ENCODE measurements at regions not wholly inside any gene's neighbourhood (a gene's known extent, or its start where the extent isn't known, plus 50 kb on each side); places are given as distances from the start of the nearest gene placed in this dataset.

DNA sequence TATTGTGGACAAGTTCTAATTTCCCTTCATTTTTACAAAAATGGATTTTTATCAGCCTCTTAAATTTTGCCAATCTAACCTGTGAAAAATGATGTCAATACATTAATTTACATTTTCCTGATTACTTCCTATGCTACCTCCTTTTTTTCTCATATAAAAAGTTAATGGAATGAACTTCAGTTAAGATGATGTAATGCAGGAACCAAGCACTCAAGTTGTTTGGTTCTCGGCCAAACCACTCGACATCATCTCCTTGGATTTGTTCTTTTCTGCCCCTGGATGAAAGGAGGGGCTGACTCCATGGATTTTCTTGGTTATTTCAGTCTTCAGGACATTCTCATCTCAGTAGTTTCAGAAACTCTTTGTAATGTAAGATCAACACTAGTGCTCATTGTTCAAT is 253.1 kb upstream of the NXPH2 start:
- Histone ChIP-seq H3K36me3 (ENCODE audit: control insufficient read depth in 2 of 2, insufficient read depth in 2 of 2, low read length in 1 of 2) (no peaks in the 10 kb centered on the region), H3K4me1 (ENCODE audit: control insufficient read depth in 2 of 2, insufficient read depth in 2 of 2, low read length in 2 of 2) (no peaks in the 10 kb centered on the region), H3K4me3 (ENCODE audit: low read length in 2 of 2) (no peak overlapping the region), H3K27me3 (ENCODE audit: control insufficient read depth in 2 of 2, insufficient read depth in 1 of 2, low read length in 1 of 2) (no peaks in the 10 kb centered on the region), H3K9me3 (ENCODE audit: control insufficient read depth in 2 of 2, insufficient read depth in 1 of 2, low read length in 1 of 2) (no peaks in the 10 kb centered on the region), H3K27ac (ENCODE audit: low read depth in 1 of 2, low read length in 1 of 2) (no peak overlapping the region)
- WGBS = 78% methylated on average over 2 of the region's 2 CpGs
- no peak for DNase-seq (ENCODE audit: low read depth in 6 of 9, low spot score in 9 of 9)

- Histone ChIP-seq H3K27ac (ENCODE audit: low read depth in 1 of 2, low read length in 1 of 2) (no peak overlapping the region), H3K4me1 (ENCODE audit: control insufficient read depth in 2 of 2, insufficient read depth in 2 of 2, low read length in 2 of 2) (no peaks in the 10 kb centered on the region), H3K27me3 (ENCODE audit: control insufficient read depth in 2 of 2, insufficient read depth in 1 of 2, low read length in 1 of 2) (no peaks in the 10 kb centered on the region), H3K9me3 (ENCODE audit: control insufficient read depth in 2 of 2, insufficient read depth in 1 of 2, low read length in 1 of 2) (no peaks in the 10 kb centered on the region), H3K4me3 (ENCODE audit: low read length in 2 of 2) (no peak overlapping the region), H3K36me3 (ENCODE audit: control insufficient read depth in 2 of 2, insufficient read depth in 2 of 2, low read length in 1 of 2) (no peaks in the 10 kb centered on the region)
- DNase-seq (ENCODE audit: low read depth in 6 of 9, low spot score in 9 of 9) = no peak
Observed at GRCh38 chr2:139031722-139032121, 251.5 kb upstream of the NXPH2 start.

- no peaks in the 10 kb centered on the region for H3K36me3 ChIP-seq (ENCODE audit: control insufficient read depth in 2 of 2, insufficient read depth in 2 of 2, low read length in 1 of 2)
- WGBS = 78% methylated on average over 1 of the region's 1 CpG
- DNase-seq (ENCODE audit: low read depth in 6 of 9, low spot score in 9 of 9) = no peak
- no peaks in the 10 kb centered on the region for H3K27me3 ChIP-seq (ENCODE audit: control insufficient read depth in 2 of 2, insufficient read depth in 1 of 2, low read length in 1 of 2)
- H3K27ac ChIP-seq (ENCODE audit: low read depth in 1 of 2, low read length in 1 of 2) = no peak overlapping the region
- no peak overlapping the region for H3K4me3 ChIP-seq (ENCODE audit: low read length in 2 of 2)
- H3K9me3 ChIP-seq (ENCODE audit: control insufficient read depth in 2 of 2, insufficient read depth in 1 of 2, low read length in 1 of 2) = peaks cover 0 to 18% of the 10 kb centered on the region in 2 donors
- H3K4me1 ChIP-seq (ENCODE audit: control insufficient read depth in 2 of 2, insufficient read depth in 2 of 2, low read length in 2 of 2) = no peaks in the 10 kb centered on the region
Observed at GRCh38 chr2:139020287-139020686, 240.1 kb upstream of the NXPH2 start.

DNA sequence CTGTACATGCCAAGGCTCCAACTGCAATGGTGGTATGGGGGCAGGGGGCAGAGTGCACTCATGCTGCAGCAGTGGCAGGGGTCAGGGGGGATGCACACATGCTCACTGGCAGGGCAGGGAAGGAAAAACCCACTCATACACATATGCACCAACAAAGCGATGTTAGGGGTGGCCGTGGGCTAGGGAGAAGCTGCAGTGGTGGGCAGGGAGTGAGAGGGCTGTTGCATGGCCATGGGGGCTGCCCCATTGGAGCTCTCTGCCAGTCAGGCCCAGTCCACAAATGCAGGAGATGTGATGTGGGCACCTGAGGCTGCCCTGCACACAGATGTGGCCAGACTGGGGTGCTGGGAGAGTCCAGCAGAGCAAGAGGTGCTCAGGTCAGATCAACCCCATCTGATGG is 238.1 kb upstream of the NXPH2 start:
- H3K36me3 ChIP-seq (ENCODE audit: control insufficient read depth in 2 of 2, insufficient read depth in 2 of 2, low read length in 1 of 2) = no peaks in the 10 kb centered on the region
- DNase-seq (ENCODE audit: low read depth in 6 of 9, low spot score in 9 of 9) = no peak
- no peak overlapping the region for H3K27ac ChIP-seq (ENCODE audit: low read depth in 1 of 2, low read length in 1 of 2)
- 95% methylated on average over 2 of the region's 2 CpGs for WGBS
- H3K4me1 ChIP-seq (ENCODE audit: control insufficient read depth in 2 of 2, insufficient read depth in 2 of 2, low read length in 2 of 2) = no peaks in the 10 kb centered on the region
- no peaks in the 10 kb centered on the region for H3K27me3 ChIP-seq (ENCODE audit: control insufficient read depth in 2 of 2, insufficient read depth in 1 of 2, low read length in 1 of 2)
- peaks cover 0 to 18% of the 10 kb centered on the region in 2 donors for H3K9me3 ChIP-seq (ENCODE audit: control insufficient read depth in 2 of 2, insufficient read depth in 1 of 2, low read length in 1 of 2)
- H3K4me3 ChIP-seq (ENCODE audit: low read length in 2 of 2) = no peak overlapping the region

DNA sequence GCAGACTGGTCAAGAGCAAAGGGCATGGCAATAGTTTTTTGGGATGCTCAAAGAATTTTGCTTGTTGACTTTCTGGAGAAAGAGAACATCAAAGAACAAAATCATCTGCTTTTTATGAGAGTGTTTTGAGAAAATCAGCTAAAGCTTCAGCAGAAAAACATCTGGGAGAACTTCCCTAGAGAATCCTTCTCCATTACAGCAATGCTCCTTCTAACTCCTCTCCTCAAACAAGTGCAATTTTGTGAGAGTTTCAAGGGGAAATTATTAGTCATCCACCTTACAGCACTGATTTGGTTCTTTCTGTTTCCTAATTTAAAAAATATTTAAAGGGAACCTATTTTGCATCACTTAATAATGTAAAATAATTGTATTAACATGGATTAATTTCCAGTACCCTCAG is 226.9 kb upstream of the NXPH2 start:
- no peaks in the 10 kb centered on the region for H3K4me1 ChIP-seq (ENCODE audit: control insufficient read depth in 2 of 2, insufficient read depth in 2 of 2, low read length in 2 of 2)
- H3K9me3 ChIP-seq (ENCODE audit: control insufficient read depth in 2 of 2, insufficient read depth in 1 of 2, low read length in 1 of 2) = no peaks in the 10 kb centered on the region
- no peaks in the 10 kb centered on the region for H3K27me3 ChIP-seq (ENCODE audit: control insufficient read depth in 2 of 2, insufficient read depth in 1 of 2, low read length in 1 of 2)
- no peak overlapping the region for H3K27ac ChIP-seq (ENCODE audit: low read depth in 1 of 2, low read length in 1 of 2)
- no peak overlapping the region for H3K4me3 ChIP-seq (ENCODE audit: low read length in 2 of 2)
- H3K36me3 ChIP-seq (ENCODE audit: control insufficient read depth in 2 of 2, insufficient read depth in 2 of 2, low read length in 1 of 2) = no peaks in the 10 kb centered on the region
- DNase-seq (ENCODE audit: low read depth in 6 of 9, low spot score in 9 of 9) = no peak

GRCh38 chr2:139000131-139000785 is 220.1 kb upstream of the NXPH2 start:
- no peaks in the 10 kb centered on the region for H3K27me3 ChIP-seq (ENCODE audit: control insufficient read depth in 2 of 2, insufficient read depth in 1 of 2, low read length in 1 of 2)
- no peak overlapping the region for H3K27ac ChIP-seq (ENCODE audit: low read depth in 1 of 2, low read length in 1 of 2)
- DNase-seq (ENCODE audit: low read depth in 6 of 9, low spot score in 9 of 9) = no peak
- no peak overlapping the region for H3K4me3 ChIP-seq (ENCODE audit: low read length in 2 of 2)
- no peaks in the 10 kb centered on the region for H3K4me1 ChIP-seq (ENCODE audit: control insufficient read depth in 2 of 2, insufficient read depth in 2 of 2, low read length in 2 of 2)
- H3K36me3 ChIP-seq (ENCODE audit: control insufficient read depth in 2 of 2, insufficient read depth in 2 of 2, low read length in 1 of 2) = no peaks in the 10 kb centered on the region
- 78% methylated on average over 6 of the region's 6 CpGs for WGBS
- no peaks in the 10 kb centered on the region for H3K9me3 ChIP-seq (ENCODE audit: control insufficient read depth in 2 of 2, insufficient read depth in 1 of 2, low read length in 1 of 2)

DNA sequence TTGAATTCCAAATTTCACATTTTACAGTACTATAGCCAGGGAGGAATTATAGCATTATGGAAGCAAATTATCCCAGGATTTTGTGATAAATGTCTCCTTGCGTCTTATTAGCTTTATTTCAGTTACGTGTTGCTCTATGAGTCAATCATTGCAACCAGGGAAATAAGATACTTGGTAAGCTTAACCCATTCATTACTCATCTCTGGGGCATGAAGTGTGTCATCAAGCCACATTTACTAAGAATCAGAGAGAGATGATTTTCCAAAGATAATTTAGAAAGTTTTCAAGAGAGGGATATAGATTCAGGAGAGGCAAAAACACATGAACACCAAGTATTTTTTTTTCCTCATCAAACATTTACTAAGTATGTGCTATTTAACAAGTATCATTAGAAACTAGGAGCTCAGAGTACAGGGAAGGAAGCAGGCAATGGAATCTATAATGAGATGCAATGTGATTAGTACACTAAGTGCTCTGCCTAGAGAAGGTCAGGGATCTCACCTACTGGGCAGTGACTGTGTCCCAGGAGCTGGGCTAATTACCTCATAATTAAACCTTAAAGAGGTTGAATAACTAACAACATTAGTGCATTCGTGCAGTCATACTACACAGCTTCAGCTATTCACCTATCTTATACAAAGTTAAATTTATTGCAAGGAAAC is 217.8 kb upstream of the NXPH2 start:
- Histone ChIP-seq H3K27me3 (ENCODE audit: control insufficient read depth in 2 of 2, insufficient read depth in 1 of 2, low read length in 1 of 2) (no peaks in the 10 kb centered on the region), H3K36me3 (ENCODE audit: control insufficient read depth in 2 of 2, insufficient read depth in 2 of 2, low read length in 1 of 2) (no peaks in the 10 kb centered on the region), H3K4me3 (ENCODE audit: low read length in 2 of 2) (no peak overlapping the region), H3K4me1 (ENCODE audit: control insufficient read depth in 2 of 2, insufficient read depth in 2 of 2, low read length in 2 of 2) (no peaks in the 10 kb centered on the region), H3K27ac (ENCODE audit: low read depth in 1 of 2, low read length in 1 of 2) (no peak overlapping the region), H3K9me3 (ENCODE audit: control insufficient read depth in 2 of 2, insufficient read depth in 1 of 2, low read length in 1 of 2) (no peaks in the 10 kb centered on the region)
- 91% methylated on average over 3 of the region's 3 CpGs for WGBS
- DNase-seq (ENCODE audit: low read depth in 6 of 9, low spot score in 9 of 9) = no peak

DNA sequence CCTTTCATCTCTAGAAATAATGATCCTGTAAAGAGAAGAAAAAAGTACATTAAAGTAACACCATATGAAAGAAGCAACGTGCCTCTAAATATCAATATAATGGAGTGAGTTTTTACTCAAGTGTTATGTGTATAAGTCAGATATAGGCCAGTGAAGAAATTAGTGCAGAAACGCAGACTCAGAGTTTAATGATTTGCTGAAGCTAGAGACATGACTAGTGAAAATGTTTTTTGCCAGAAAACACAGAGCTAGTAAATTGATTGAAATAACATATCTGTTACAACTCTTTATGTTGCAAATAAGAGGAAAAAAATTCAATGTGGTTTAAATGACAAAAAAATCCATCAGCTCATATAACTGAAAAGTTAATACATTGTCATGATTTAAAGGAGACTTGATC is 217.2 kb upstream of the NXPH2 start:
- no peaks in the 10 kb centered on the region for H3K27me3 ChIP-seq (ENCODE audit: control insufficient read depth in 2 of 2, insufficient read depth in 1 of 2, low read length in 1 of 2)
- H3K4me3 ChIP-seq (ENCODE audit: low read length in 2 of 2) = no peak overlapping the region
- H3K9me3 ChIP-seq (ENCODE audit: control insufficient read depth in 2 of 2, insufficient read depth in 1 of 2, low read length in 1 of 2) = no peaks in the 10 kb centered on the region
- DNase-seq (ENCODE audit: low read depth in 6 of 9, low spot score in 9 of 9) = no peak
- no peaks in the 10 kb centered on the region for H3K36me3 ChIP-seq (ENCODE audit: control insufficient read depth in 2 of 2, insufficient read depth in 2 of 2, low read length in 1 of 2)
- WGBS = 93% methylated on average over 2 of the region's 2 CpGs
- no peaks in the 10 kb centered on the region for H3K4me1 ChIP-seq (ENCODE audit: control insufficient read depth in 2 of 2, insufficient read depth in 2 of 2, low read length in 2 of 2)
- no peak overlapping the region for H3K27ac ChIP-seq (ENCODE audit: low read depth in 1 of 2, low read length in 1 of 2)

DNA sequence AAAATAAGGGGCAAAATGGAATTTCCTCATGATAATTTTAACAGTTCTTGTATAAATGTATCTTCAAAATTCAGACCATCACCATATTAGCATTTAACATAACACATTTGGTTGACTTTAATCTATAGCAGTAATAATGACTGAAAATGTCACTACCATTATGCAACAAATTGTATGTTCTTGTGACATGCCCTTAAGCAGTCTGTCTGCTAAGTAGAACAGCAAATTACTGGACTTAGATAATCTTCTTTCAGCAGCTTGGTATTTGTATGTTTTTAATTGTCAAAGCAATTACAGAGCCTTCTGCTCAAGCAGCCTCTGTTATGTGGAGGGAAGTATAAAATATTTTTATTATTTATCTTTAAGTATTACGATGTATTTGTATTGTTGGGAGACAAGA is 214.3 kb upstream of the NXPH2 start:
- H3K27me3 ChIP-seq (ENCODE audit: control insufficient read depth in 2 of 2, insufficient read depth in 1 of 2, low read length in 1 of 2) = no peaks in the 10 kb centered on the region
- WGBS = 91% methylated on average over 1 of the region's 1 CpG

More for the DNA sequence above, 214.3 kb upstream of the NXPH2 start:
- H3K27ac ChIP-seq (ENCODE audit: low read depth in 1 of 2, low read length in 1 of 2) = no peak overlapping the region
- H3K36me3 ChIP-seq (ENCODE audit: control insufficient read depth in 2 of 2, insufficient read depth in 2 of 2, low read length in 1 of 2) = no peaks in the 10 kb centered on the region
- DNase-seq (ENCODE audit: low read depth in 6 of 9, low spot score in 9 of 9) = no peak
- no peak overlapping the region for H3K4me3 ChIP-seq (ENCODE audit: low read length in 2 of 2)
- no peaks in the 10 kb centered on the region for H3K9me3 ChIP-seq (ENCODE audit: control insufficient read depth in 2 of 2, insufficient read depth in 1 of 2, low read length in 1 of 2)
- no peaks in the 10 kb centered on the region for H3K4me1 ChIP-seq (ENCODE audit: control insufficient read depth in 2 of 2, insufficient read depth in 2 of 2, low read length in 2 of 2)

All from thymus (tissue), 11 donors.